DMS153 treated with DMSO at 0.1 percent for 48 hours (cell line): ENCODE measurements at regions not wholly inside any gene's neighbourhood (a gene's known extent, or its start where the extent isn't known, plus 50 kb on each side); places are given as distances from the start of the nearest gene placed in this dataset.
"Not testable (repeated sequence)": the region's sequence is repeated elsewhere in the genome, so short reads cannot be mapped to it uniquely, and the experiment has no call there.

ENCODE experiments used
- DNase-seq: peaks from one replicate; lab custom pipeline; 2025; ENCODE audit not compliant: unreplicated experiment; lab: John Stamatoyannopoulos, UW

GRCh38 chr3:137820366-137820765 lies 56.3 kb downstream of the SOX14 start:
- no peak for DNase-seq

- DNase-seq = no peak
Measured at GRCh38 chr3:137835096-137835495, 71.0 kb downstream of the SOX14 start.

GRCh38 chr3:137845194-137845593 lies 81.1 kb downstream of the SOX14 start:
- DNase-seq = no peak

- DNase-seq = no peak
Measured at GRCh38 chr3:137845666-137846065, 81.6 kb downstream of the SOX14 start.

GRCh38 chr3:137852391-137852830 lies 88.3 kb downstream of the SOX14 start:
- no peak for DNase-seq

- DNase-seq = no peak
Measured at GRCh38 chr3:137854533-137855261, 90.6 kb downstream of the SOX14 start.

- DNase-seq = no peak
Measured at GRCh38 chr3:137866001-137866400, 101.9 kb downstream of the SOX14 start.

GRCh38 chr3:137866933-137867332 lies 102.8 kb downstream of the SOX14 start:
- DNase-seq = no peak

- DNase-seq = no peak
Measured at GRCh38 chr3:137867611-137868010, 103.5 kb downstream of the SOX14 start.

GRCh38 chr3:137869022-137869421 lies 104.9 kb downstream of the SOX14 start:
- no peak for DNase-seq

- not testable (repeated sequence) for DNase-seq
Measured at GRCh38 chr3:137872589-137872988, 108.5 kb downstream of the SOX14 start.

GRCh38 chr3:137896842-137897241 lies 113.1 kb upstream of the CLDN18 start:
- DNase-seq = not testable (repeated sequence)

- DNase-seq = no peak
Measured at GRCh38 chr3:137906985-137907649, 102.8 kb upstream of the CLDN18 start.

GRCh38 chr3:137924628-137925027 lies 85.3 kb upstream of the CLDN18 start:
- no peak for DNase-seq

GRCh38 chr3:137925080-137925479 lies 84.9 kb upstream of the CLDN18 start:
- DNase-seq = no peak

GRCh38 chr3:137926991-137927390 lies 83.0 kb upstream of the CLDN18 start:
- DNase-seq = no peak

- DNase-seq = no peak
Measured at GRCh38 chr3:137930976-137931375, 79.0 kb upstream of the CLDN18 start.

- no peak for DNase-seq
Measured at GRCh38 chr3:137938876-137939275, 71.1 kb upstream of the CLDN18 start.

- DNase-seq = no peak
Measured at GRCh38 chr3:137944593-137944992, 65.4 kb upstream of the CLDN18 start.

GRCh38 chr3:137946356-137946973 lies 63.5 kb upstream of the CLDN18 start:
- peak; percentile 74 for DNase-seq

GRCh38 chr3:137947117-137947516 lies 62.8 kb upstream of the CLDN18 start:
- DNase-seq = no peak

GRCh38 chr3:137948400-137949072 lies 61.4 kb upstream of the CLDN18 start:
- no peak for DNase-seq
